H7 (cell line): ENCODE measurements at regions not wholly inside any gene's neighbourhood (a gene's known extent, or its start where the extent isn't known, plus 50 kb on each side); places are given as distances from the start of the nearest gene placed in this dataset.
"Not testable (repeated sequence)": the region's sequence is repeated elsewhere in the genome, so short reads cannot be mapped to it uniquely, and the experiment has no call there.

Experiments
- DNase-seq: peaks from one replicate; pipeline ENCODE4 v3.0.0; 2012
- H3K27me3 ChIP-seq: 2 replicates; pipeline ENCODE4 v1.6.0; 2011; ENCODE audit warnings: mild to moderate bottlenecking, low read length; ENCODE audit not compliant: control insufficient read depth, insufficient read depth
- H3K36me3 ChIP-seq: replicated peaks from 2 replicates; pipeline ENCODE4 v1.5.1; 2011; ENCODE audit warnings: low read length; ENCODE audit not compliant: control insufficient read depth, insufficient read depth
- H3K4me3 ChIP-seq: 2 replicates; pipeline ENCODE4 v1.5.1; 2011; ENCODE audit warnings: low read depth, mild to moderate bottlenecking, control low read depth, low read length, moderate library complexity; ENCODE audit not compliant: insufficient read depth

- Histone ChIP-seq H3K27me3 (peaks cover 5% of the 10 kb centered on the region; the same call in 1 of the 2 replicates), H3K36me3 (no peaks in the 10 kb centered on the region), H3K4me3 (no peak overlapping the region)
- DNase-seq, result no peak
Measured at GRCh38 chr13:65585346-65585745, 1644.8 kb downstream of the PCDH9 start.

DNA sequence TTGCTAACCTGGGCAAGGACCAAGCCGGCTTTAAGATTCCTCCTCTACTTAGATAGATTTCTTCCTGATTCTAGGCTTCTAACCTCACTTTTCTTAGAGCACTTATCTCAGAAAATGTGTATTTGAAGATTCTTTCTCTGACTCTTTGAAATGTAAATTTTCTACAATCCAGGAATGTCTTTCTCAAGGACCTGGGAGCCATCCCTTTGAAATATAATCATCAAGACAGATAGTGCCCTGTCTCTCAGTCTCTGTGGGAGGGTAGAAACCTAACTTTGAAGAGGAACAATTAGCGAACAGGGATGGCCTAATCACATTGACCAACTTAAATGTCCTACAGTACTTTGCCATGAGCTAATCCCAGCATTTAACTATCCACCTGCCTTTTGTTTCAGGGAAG, 1646.0 kb downstream of the PCDH9 start:
- Histone ChIP-seq H3K36me3 (no peaks in the 10 kb centered on the region), H3K4me3 (no peak overlapping the region), H3K27me3 (peaks cover 5% of the 10 kb centered on the region; the same call in 1 of the 2 replicates)
- no peak for DNase-seq

DNA sequence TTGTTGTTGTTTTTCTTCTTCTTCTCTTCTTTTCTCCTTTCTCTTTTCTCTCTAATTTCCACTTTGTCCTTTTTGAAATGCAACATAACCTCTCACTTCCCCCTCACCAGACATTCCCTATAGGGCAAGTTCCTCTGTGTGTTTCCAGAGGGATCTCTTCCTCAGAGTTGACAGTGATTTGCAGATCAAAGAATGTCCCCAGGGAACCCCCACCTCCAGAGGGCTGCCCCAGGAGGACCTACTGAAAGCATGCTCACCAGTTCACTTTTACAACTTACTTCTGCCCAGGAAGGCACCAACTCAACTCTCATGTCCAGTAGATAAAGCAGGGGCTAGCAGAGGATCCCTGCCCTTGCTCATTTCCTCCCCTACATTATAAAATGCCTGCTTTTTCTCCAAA, 1648.0 kb downstream of the PCDH9 start:
- peak; percentile 10 for DNase-seq
- Histone ChIP-seq H3K27me3 (peaks cover 5% of the 10 kb centered on the region; the same call in 1 of the 2 replicates), H3K4me3 (no peak overlapping the region)

DNA sequence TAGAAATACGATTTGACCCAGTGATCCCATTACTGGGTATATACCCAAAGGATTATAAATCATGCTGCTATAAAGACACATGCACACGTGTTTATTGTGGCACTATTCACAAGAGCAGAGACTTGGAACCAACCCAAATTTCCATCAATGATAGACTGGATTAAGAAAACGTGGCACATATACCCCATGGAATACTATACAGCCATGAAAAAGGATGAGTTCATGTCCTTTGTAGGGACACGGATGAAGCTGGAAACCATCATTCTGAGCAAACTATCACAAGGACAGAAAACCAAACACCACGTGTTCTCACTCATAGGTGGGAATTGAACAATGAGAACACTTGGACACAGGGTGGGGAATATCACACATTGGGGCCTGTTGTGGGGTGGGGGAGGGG, 1665.6 kb downstream of the PCDH9 start:
- DNase-seq, H3K36me3 ChIP-seq, H3K4me3 ChIP-seq, H3K27me3 ChIP-seq: not testable (repeated sequence)

More for the DNA sequence above, 1648.0 kb downstream of the PCDH9 start:
- no peaks in the 10 kb centered on the region for H3K36me3 ChIP-seq

DNA sequence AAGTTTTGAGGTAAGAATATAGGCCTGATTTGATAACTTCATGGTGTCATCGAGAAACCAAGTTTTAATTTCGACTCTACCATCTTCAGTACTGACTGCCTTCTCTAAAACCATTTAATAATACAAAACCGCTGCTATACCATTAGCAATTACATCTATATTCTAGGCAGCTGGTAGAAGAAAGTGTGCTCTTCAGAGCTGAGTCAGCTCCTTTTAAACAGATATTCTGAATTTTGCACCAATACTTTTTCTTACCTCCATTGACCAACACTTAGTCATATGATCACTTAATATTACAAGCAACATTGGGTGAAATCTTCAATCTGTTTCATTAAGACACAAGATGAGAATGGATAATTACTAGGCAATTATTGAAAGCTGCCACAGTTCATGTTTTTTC, 1667.8 kb downstream of the PCDH9 start:
- no peak for DNase-seq
- no peak overlapping the region for H3K4me3 ChIP-seq
- H3K27me3 ChIP-seq, result no peaks in the 10 kb centered on the region
- H3K36me3 ChIP-seq, result no peaks in the 10 kb centered on the region

GRCh38 chr13:65560936-65561335, 1669.2 kb downstream of the PCDH9 start:
- Histone ChIP-seq H3K36me3 (no peaks in the 10 kb centered on the region), H3K27me3 (no peaks in the 10 kb centered on the region), H3K4me3 (no peak overlapping the region)
- no peak for DNase-seq

DNA sequence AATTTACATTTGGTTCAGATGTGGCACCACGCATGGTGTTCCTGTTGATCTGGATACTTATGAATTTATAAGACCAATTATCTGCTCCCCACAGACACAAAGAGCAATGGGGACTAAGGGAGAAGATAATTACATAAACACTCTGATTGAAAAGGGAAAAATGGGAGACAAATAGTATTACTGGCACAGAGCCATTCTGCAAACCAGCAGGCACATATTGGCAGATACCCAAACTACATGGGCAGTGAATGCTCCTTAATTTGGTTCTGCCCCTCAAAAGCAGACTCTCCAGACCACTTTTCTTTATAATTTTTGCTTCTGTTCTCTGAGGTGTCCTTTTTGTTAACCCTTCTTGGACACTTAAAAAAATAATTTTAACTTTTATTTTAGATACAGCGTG, 1674.2 kb downstream of the PCDH9 start:
- no peak for DNase-seq
- no peaks in the 10 kb centered on the region for H3K36me3 ChIP-seq
- H3K27me3 ChIP-seq, result no peaks in the 10 kb centered on the region
- no peak overlapping the region for H3K4me3 ChIP-seq

- no peak for DNase-seq
- no peaks in the 10 kb centered on the region for H3K27me3 ChIP-seq
- H3K4me3 ChIP-seq, result no peak overlapping the region
- no peaks in the 10 kb centered on the region for H3K36me3 ChIP-seq
Measured at GRCh38 chr13:65553096-65553727, 1676.9 kb downstream of the PCDH9 start.

DNA sequence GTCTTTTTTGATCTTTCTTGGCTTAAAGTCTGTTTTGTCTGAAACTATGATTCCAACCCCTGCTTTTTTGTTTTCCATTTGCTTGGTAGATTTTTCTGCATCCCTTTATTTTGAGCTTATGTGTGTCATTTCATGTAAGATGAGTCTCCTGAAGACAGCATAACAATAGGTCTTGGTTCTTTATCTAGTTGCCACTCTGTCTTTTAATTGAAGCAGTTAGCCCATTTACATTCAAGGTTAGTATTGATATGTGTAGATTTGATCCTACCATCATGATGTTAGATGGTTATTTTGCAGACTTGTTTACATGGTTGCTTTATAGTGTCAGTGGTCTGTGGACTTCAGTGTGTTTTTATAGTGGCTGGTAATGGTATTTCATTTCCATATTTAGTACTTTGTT, 1678.9 kb downstream of the PCDH9 start:
- no peaks in the 10 kb centered on the region for H3K27me3 ChIP-seq

GRCh38 chr13:65540175-65540574, 1690.0 kb downstream of the PCDH9 start:
- Histone ChIP-seq H3K4me3 (no peak overlapping the region), H3K27me3 (no peaks in the 10 kb centered on the region), H3K36me3 (no peaks in the 10 kb centered on the region)
- DNase-seq, result no peak

More for the DNA sequence above, 1678.9 kb downstream of the PCDH9 start:
- no peak for DNase-seq
- no peak overlapping the region for H3K4me3 ChIP-seq
- no peaks in the 10 kb centered on the region for H3K36me3 ChIP-seq

DNA sequence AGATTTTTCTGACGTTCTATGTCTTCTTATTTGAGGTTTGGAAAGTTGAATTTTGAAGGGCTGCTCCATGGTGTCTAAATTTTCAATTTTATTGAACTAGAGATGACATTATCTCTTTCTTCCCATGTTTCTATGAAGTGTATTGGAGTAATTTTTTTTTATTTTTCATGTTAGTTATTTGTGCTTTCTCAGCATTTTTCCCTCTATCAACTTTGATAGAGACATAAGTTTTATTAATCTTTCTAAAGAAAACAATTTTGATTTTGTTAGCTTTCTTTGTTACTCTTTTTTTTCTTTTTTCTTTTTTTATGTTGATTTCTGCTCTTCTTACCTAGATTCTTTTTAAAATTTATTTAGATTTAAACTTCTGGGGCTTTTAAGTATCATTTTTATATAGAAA, 1694.8 kb downstream of the PCDH9 start:
- no peaks in the 10 kb centered on the region for H3K27me3 ChIP-seq
- no peak for DNase-seq
- no peak overlapping the region for H3K4me3 ChIP-seq
- no peaks in the 10 kb centered on the region for H3K36me3 ChIP-seq

DNA sequence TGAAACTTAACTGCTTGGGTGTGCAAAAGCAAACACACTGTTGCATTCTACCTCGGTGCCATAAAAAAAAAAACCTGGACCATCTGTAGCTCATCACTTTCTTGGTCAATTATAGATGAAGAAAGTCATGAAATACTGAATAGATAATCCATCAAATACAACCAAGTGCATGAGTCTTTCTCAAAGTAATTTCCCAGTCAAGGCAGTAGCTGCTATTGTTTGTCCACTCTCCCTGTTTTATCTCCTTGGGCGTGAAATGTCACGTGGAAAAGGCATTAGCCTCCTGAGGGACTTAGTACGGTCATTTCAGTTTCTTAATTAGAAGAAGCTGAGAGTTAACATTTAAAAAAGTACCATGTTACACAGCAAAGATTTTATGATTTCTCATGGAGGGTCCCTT, 1697.9 kb downstream of the PCDH9 start:
- H3K27me3 ChIP-seq, result no peaks in the 10 kb centered on the region
- no peak overlapping the region for H3K4me3 ChIP-seq
- DNase-seq, result no peak
- no peaks in the 10 kb centered on the region for H3K36me3 ChIP-seq

DNA sequence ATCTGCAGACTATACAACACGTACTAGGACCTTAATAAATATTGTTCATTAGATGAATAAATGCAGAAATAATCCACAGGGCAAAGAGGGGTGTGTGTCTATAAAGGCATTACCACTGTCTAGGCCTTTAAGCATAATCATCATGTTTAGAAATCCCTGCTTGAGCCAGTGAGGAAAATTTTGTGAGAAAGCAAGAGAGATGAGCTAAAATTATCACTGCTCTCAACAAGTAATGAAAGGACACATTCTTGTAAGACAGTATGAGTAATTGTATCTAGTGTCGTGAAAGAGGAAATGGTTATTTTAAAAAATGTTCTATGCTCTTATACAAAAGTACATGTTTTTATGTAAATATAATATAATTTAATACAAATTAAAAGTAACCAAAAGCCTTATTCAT, 1699.4 kb downstream of the PCDH9 start:
- Histone ChIP-seq H3K36me3 (no peaks in the 10 kb centered on the region), H3K4me3 (no peak overlapping the region), H3K27me3 (no peaks in the 10 kb centered on the region)
- DNase-seq, result no peak

DNA sequence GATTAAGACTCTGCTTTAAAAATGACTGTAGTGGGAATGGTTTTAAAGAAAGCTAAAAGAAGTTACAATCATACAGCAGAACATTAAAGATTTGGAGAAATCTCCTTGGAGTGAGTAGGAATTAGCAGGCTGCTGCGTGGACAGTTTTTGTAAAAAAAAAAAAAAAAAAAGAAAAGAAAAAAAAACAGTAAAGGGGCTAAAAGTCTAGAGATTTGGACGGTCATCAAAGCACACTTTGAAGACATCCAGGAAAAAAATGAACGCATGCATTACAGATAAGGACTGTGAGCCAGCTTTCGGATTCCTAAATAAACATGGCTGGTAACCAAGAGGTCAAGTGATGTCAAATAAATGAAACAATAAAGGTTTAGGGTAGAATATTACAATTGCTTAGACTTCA, 1700.6 kb downstream of the PCDH9 start:
- Histone ChIP-seq H3K27me3 (no peaks in the 10 kb centered on the region), H3K4me3 (no peak overlapping the region), H3K36me3 (no peaks in the 10 kb centered on the region)
- DNase-seq, result no peak

DNA sequence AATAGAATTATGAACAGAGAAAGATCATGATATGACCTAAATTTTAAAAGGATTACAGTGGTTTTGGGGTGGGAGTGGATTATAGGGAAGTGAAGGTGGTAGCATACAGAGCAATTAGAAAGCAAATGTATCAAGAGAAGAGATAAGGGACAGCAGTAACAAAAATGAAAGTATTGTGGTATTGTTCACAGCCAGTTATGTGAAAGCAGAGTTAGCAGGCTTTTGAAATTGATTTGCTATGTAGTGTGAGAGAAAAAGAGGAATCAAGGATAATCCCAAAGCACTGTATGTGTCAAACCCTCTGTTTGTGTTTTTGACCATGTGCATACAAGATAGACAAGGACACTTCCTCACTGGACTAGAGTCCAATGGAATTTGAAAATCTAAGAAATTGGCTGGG, 1721.4 kb downstream of the PCDH9 start:
- Histone ChIP-seq H3K36me3 (no peaks in the 10 kb centered on the region), H3K27me3 (no peaks in the 10 kb centered on the region), H3K4me3 (no peak overlapping the region)
- no peak for DNase-seq

- H3K27me3 ChIP-seq, result no peaks in the 10 kb centered on the region
- no peak for DNase-seq
- H3K36me3 ChIP-seq, result no peaks in the 10 kb centered on the region
- no peak overlapping the region for H3K4me3 ChIP-seq
Measured at GRCh38 chr13:65508338-65508737, 1721.8 kb downstream of the PCDH9 start.
